Ishikawa (cell line): ENCODE measurements at regions not wholly inside any gene's neighbourhood (a gene's known extent, or its start where the extent isn't known, plus 50 kb on each side); places are given as distances from the start of the nearest gene placed in this dataset.

Experiments used
- CEBPB ChIP-seq: IDR thresholded peaks from 2 replicates; pipeline ENCODE4 v1.6.1; 2012
- CREB1 ChIP-seq: IDR thresholded peaks from 2 replicates; pipeline ENCODE4 v1.6.1; 2012; ENCODE audit warnings: low read depth
- EGR1 ChIP-seq: IDR thresholded peaks from 2 replicates; pipeline ENCODE4 v1.6.1; 2012
- EP300 ChIP-seq: IDR thresholded peaks from 2 replicates; pipeline ENCODE4 v1.6.1; 2012; ENCODE audit warnings: borderline replicate concordance
- FOXM1 ChIP-seq: IDR thresholded peaks from 2 replicates; pipeline ENCODE4 v1.6.1; 2012; ENCODE audit warnings: low read depth, borderline replicate concordance
- NFIC ChIP-seq: IDR thresholded peaks from 2 replicates; pipeline ENCODE4 v1.6.1; 2012
- RAD21 ChIP-seq: IDR thresholded peaks from 2 replicates; pipeline ENCODE4 v1.6.1; 2012; ENCODE audit warnings: low read depth
- TAF1 ChIP-seq: IDR thresholded peaks from 2 replicates; pipeline ENCODE4 v1.6.1; 2012; ENCODE audit warnings: low read depth, mild to moderate bottlenecking
- TCF12 ChIP-seq: IDR thresholded peaks from 2 replicates; pipeline ENCODE4 v1.6.1; 2012; ENCODE audit warnings: low read depth
- TEAD4 ChIP-seq: IDR thresholded peaks from 2 replicates; pipeline ENCODE4 v1.6.1; 2012
- YY1 ChIP-seq: IDR thresholded peaks from 2 replicates; pipeline ENCODE4 v1.6.1; 2012; ENCODE audit warnings: low read depth
- ZBTB7A ChIP-seq: IDR thresholded peaks from 2 replicates; pipeline ENCODE4 v1.6.1; 2012; ENCODE audit warnings: low read depth
- TF ChIP-seq, protein P1 (sequence below): IDR thresholded peaks from 2 replicates; pipeline ENCODE4 v1.6.1; 2012
- TF ChIP-seq, protein P2 (sequence below): IDR thresholded peaks from 2 replicates; pipeline ENCODE4 v1.6.1; 2012; ENCODE audit warnings: low read depth, mild to moderate bottlenecking
- TF ChIP-seq, protein P3 (sequence below): IDR thresholded peaks from 2 replicates; pipeline ENCODE4 v1.6.1; 2012

DNA sequence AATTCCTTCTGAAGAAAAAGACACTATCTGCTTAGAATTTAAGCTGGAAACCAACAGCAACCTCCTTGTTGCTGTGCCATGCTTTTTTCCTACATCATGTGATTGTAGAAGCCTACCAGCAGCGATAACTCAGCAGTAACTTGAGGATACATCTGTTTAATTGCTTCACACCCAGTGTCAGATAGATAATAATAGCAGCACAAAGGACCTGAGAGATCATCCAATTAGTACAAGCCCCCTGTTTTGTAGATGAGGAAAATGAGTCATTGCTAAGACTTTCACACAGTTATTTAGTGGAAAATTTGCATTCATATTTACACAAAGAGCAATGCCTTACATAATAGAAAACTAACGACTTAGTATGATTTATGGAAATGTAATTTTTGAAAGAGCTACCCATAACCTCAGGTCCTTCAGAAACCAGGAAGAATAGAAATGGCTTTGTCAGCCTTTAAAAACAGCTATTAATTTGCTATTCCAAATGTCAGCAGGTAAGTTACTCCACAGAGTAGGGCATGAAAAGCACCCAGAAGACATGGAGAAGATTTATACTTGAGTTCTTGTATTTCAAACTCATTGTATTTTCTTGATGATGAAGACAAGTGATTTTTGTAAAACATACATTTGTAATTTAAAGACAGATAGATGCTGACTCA, 93.7 kb upstream of the SGCG start:
- no peak for TF ChIP-seq EP300
- TF ChIP-seq, protein P1, sequence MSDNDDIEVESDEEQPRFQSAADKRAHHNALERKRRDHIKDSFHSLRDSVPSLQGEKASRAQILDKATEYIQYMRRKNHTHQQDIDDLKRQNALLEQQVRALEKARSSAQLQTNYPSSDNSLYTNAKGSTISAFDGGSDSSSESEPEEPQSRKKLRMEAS = no peak
- no peak for TF ChIP-seq RAD21
- no peak for TF ChIP-seq ZBTB7A
- TF ChIP-seq TCF12 = no peak
- no peak for TF ChIP-seq YY1

DNA sequence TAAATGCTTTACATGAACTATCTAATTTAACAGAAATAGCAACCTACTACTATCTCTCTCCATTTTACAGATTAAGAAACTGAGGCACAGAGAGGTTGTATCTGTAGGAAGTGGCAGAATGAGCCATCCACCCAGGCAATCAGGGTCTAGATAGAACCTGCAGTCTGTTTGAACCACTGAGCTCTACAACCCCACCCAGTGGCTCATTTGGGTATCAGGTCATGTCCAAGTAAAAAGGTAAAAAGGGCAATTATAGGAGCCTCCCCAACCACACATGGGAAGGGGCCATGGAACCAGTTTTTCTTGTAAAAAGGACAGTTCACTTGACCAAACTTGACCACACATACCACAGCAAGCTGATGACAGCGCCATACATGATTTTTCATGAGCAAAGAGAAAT, 92.9 kb upstream of the SGCG start:
- TF ChIP-seq EGR1 (no peak), RAD21 (peak; percentile 55)

DNA sequence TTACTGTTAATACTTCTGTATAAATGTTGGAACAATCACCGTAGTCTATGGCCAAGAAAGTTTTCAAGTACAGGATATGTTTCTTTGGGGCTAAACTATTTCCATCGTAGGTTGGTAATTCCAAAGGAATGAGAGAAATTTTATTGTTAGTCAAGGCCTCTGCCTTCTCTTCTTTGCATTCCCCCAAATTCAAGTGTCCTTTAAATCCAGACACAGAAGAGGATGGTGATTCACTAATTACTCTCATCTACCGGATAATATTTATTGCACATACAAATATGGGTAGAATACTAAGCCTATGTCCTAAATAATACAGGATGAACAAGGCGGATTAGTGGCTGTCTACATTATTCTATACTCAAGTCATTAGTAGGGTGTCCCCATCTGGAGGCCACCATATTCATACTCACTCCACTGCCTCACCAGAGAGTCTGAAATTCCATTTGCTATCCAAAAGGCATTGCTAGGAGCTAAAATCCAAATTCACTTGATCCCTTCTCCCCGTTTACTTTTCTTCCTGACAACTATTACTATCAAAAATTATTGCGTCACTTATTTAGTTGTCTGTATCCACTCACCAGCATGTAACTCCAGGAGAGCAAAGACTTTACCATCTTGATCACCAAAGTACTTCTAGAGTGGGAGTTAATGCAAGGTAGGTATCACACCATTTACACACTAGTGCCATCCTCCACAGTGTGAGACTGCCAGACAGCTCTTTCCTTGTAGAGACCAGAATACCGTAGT, 82.4 kb upstream of the SGCG start:
- TF ChIP-seq ZBTB7A (no peak), EGR1 (no peak), YY1 (no peak), TEAD4 (no peak), TAF1 (no peak), CREB1 (no peak), NFIC (no peak), CEBPB (no peak), FOXM1 (no peak), TCF12 (no peak), RAD21 (no peak), EP300 (no peak)
- TF ChIP-seq, protein P2, sequence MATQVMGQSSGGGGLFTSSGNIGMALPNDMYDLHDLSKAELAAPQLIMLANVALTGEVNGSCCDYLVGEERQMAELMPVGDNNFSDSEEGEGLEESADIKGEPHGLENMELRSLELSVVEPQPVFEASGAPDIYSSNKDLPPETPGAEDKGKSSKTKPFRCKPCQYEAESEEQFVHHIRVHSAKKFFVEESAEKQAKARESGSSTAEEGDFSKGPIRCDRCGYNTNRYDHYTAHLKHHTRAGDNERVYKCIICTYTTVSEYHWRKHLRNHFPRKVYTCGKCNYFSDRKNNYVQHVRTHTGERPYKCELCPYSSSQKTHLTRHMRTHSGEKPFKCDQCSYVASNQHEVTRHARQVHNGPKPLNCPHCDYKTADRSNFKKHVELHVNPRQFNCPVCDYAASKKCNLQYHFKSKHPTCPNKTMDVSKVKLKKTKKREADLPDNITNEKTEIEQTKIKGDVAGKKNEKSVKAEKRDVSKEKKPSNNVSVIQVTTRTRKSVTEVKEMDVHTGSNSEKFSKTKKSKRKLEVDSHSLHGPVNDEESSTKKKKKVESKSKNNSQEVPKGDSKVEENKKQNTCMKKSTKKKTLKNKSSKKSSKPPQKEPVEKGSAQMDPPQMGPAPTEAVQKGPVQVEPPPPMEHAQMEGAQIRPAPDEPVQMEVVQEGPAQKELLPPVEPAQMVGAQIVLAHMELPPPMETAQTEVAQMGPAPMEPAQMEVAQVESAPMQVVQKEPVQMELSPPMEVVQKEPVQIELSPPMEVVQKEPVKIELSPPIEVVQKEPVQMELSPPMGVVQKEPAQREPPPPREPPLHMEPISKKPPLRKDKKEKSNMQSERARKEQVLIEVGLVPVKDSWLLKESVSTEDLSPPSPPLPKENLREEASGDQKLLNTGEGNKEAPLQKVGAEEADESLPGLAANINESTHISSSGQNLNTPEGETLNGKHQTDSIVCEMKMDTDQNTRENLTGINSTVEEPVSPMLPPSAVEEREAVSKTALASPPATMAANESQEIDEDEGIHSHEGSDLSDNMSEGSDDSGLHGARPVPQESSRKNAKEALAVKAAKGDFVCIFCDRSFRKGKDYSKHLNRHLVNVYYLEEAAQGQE = no peak
- TF ChIP-seq, protein P3, sequence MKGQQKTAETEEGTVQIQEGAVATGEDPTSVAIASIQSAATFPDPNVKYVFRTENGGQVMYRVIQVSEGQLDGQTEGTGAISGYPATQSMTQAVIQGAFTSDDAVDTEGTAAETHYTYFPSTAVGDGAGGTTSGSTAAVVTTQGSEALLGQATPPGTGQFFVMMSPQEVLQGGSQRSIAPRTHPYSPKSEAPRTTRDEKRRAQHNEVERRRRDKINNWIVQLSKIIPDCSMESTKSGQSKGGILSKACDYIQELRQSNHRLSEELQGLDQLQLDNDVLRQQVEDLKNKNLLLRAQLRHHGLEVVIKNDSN = no peak
- TF ChIP-seq, protein P1 = no peak

DNA sequence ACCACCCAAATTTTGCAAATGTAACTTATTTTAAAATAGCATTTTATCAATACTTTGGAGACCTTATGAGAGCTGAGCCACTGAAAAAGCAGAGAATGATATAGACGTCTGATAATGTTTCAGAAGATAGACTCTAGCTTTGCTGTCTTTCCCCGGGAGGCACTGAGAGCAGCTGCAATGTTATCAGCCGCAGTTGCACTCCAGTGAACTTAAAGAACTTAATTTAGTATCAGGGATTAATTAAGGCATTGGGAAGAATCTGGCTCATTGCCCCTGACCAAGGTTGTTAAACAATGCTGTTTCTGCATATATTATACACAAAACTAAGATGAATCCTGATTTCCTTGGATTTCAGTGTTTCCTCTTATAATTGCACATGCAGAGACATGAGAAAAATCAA, 75.7 kb upstream of the SGCG start:
- no peak for TF ChIP-seq RAD21

DNA sequence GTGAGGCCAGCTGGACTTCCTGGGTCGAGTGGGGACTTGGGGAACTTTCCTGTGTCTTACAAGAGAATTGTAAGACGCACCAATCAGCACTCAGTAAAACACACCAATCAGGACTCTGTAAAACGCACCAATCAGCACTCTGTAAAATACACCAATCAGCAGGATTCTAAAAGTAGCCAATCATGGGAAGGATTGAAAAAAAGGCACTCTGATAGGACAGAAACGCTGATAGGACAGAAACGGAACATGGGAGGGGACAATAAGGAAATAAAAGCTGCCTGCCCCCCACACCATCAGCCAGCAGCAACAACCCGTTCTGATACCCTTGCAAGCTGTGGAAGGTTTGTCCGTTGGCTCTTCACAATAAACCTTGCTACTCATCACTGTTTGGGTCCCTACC, 73.1 kb upstream of the SGCG start:
- no peak for TF ChIP-seq CEBPB
- TF ChIP-seq, protein P2 = no peak
- TF ChIP-seq TEAD4 = no peak

DNA sequence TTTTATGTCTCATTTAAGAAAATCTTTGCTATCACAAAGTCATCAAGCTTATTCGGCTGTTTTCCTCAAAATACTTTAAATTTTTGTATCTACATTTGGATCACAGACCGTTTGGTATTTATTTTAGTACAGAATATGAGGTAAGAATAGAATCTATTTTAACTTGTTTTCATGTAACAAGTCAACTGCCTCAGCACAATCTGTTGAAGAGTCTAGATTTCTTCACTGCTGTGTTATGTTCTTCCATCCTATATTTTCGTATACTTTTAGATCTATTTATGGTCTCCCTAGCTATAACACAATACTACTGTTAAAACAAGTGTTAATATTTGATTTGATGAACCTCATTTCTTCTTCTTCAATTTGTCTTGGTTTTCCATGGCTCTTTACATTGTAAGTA, 61.6 kb upstream of the SGCG start:
- TF ChIP-seq CEBPB = no peak
- TF ChIP-seq NFIC = no peak
- no peak for TF ChIP-seq FOXM1
- no peak for TF ChIP-seq TAF1
- no peak for TF ChIP-seq EGR1

DNA sequence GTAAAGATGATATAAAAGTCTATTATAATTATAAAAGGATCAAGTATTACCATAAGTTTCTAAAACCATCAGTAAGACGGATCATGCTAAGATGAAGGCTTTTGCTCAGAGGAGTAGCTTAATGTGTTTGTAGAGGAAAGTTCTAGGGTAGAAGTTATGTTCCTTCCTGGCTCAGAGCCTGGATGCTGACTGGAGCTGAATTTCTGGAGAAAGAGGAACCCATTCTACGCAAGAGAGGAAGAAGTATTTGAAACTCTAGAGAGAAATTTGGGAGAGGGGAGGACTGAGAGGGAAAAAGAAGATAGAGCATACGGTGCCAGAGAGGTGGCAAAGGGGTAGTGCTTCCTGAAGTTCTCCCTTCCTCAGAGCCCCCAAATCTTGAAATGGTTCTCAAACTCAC, 51.4 kb upstream of the SGCG start:
- TF ChIP-seq EP300 = no peak
